ENCODE measurements at regions not wholly inside any gene's neighbourhood (a gene's known extent, or its start where the extent isn't known, plus 50 kb on each side); places are given as distances from the start of the nearest gene placed in this dataset.
"Not testable (repeated sequence)": the region's sequence is repeated elsewhere in the genome, so short reads cannot be mapped to it uniquely, and the experiment has no call there.

GRCh38 chr1:100791586-100791985, 72.0 kb downstream of the VCAM1 start:
- TF ChIP-seq SUZ12 (IDR thresholded peaks at IDR 0.05; ENCODE audit: extremely low read depth, insufficient read depth, insufficient read length) (no peak), YY1 (IDR thresholded peaks at IDR 0.05; ENCODE audit: insufficient read depth, insufficient read length) (no peak), ZNF274 (IDR thresholded peaks at IDR 0.05; ENCODE audit: low read depth, low read length) (no peak)
- Histone ChIP-seq H3K9me3 (ENCODE audit: insufficient read depth, low read length) (no peaks in the 10 kb centered on the region), H3K9ac (ENCODE audit: insufficient read length, low read depth) (no peak overlapping the region)

GRCh38 chr1:100793659-100794058, 74.1 kb downstream of the VCAM1 start:
- TF ChIP-seq ZNF274 (IDR thresholded peaks at IDR 0.05; ENCODE audit: low read depth, low read length) (no peak), SUZ12 (IDR thresholded peaks at IDR 0.05; ENCODE audit: extremely low read depth, insufficient read depth, insufficient read length) (no peak), YY1 (IDR thresholded peaks at IDR 0.05; ENCODE audit: insufficient read depth, insufficient read length) (no peak)
- Histone ChIP-seq H3K4me1 (ENCODE audit: insufficient read depth, insufficient read length) (no peaks in the 10 kb centered on the region), H3K27me3 (ENCODE audit: insufficient read depth, insufficient read length) (no peaks in the 10 kb centered on the region), H3K36me3 (ENCODE audit: insufficient read depth, insufficient read length, low read length) (no peaks in the 10 kb centered on the region), H3K9ac (ENCODE audit: insufficient read length, low read depth) (no peak overlapping the region), H3K9me3 (ENCODE audit: insufficient read depth, low read length) (no peaks in the 10 kb centered on the region), H3K4me3 (ENCODE audit: insufficient read length, low read depth) (no peak overlapping the region)
- no peak for DNase-seq (ENCODE audit: low read depth, low spot score)

More at GRCh38 chr1:100791586-100791985, 72.0 kb downstream of the VCAM1 start:
- Histone ChIP-seq H3K36me3 (ENCODE audit: insufficient read depth, insufficient read length, low read length) (no peaks in the 10 kb centered on the region), H3K4me1 (ENCODE audit: insufficient read depth, insufficient read length) (no peaks in the 10 kb centered on the region), H3K4me3 (ENCODE audit: insufficient read length, low read depth) (no peak overlapping the region), H3K27me3 (ENCODE audit: insufficient read depth, insufficient read length) (no peaks in the 10 kb centered on the region)
- DNase-seq (ENCODE audit: low read depth, low spot score), result no peak

GRCh38 chr1:100794748-100795645, 75.5 kb downstream of the VCAM1 start:
- Histone ChIP-seq H3K4me1 (ENCODE audit: insufficient read depth, insufficient read length) (no peaks in the 10 kb centered on the region), H3K27me3 (ENCODE audit: insufficient read depth, insufficient read length) (no peaks in the 10 kb centered on the region), H3K9me3 (ENCODE audit: insufficient read depth, low read length) (no peaks in the 10 kb centered on the region), H3K4me3 (ENCODE audit: insufficient read length, low read depth) (no peak overlapping the region), H3K36me3 (ENCODE audit: insufficient read depth, insufficient read length, low read length) (no peaks in the 10 kb centered on the region), H3K9ac (ENCODE audit: insufficient read length, low read depth) (no peak overlapping the region)
- DNase-seq (ENCODE audit: low read depth, low spot score), result no peak
- TF ChIP-seq YY1 (IDR thresholded peaks at IDR 0.05; ENCODE audit: insufficient read depth, insufficient read length), result no peak

GRCh38 chr1:100795646-100795985, 76.1 kb downstream of the VCAM1 start:
- DNase-seq (ENCODE audit: low read depth, low spot score), result no peak
- TF ChIP-seq SUZ12 (IDR thresholded peaks at IDR 0.05; ENCODE audit: extremely low read depth, insufficient read depth, insufficient read length) (no peak), YY1 (IDR thresholded peaks at IDR 0.05; ENCODE audit: insufficient read depth, insufficient read length) (no peak), ZNF274 (IDR thresholded peaks at IDR 0.05; ENCODE audit: low read depth, low read length) (no peak)
- Histone ChIP-seq H3K4me1 (ENCODE audit: insufficient read depth, insufficient read length) (no peaks in the 10 kb centered on the region), H3K27me3 (ENCODE audit: insufficient read depth, insufficient read length) (no peaks in the 10 kb centered on the region), H3K9ac (ENCODE audit: insufficient read length, low read depth) (no peak overlapping the region), H3K4me3 (ENCODE audit: insufficient read length, low read depth) (no peak overlapping the region), H3K9me3 (ENCODE audit: insufficient read depth, low read length) (no peaks in the 10 kb centered on the region; the same call in 1 of the 2 replicates), H3K36me3 (ENCODE audit: insufficient read depth, insufficient read length, low read length) (no peaks in the 10 kb centered on the region)

- TF ChIP-seq YY1 (IDR thresholded peaks at IDR 0.05; ENCODE audit: insufficient read depth, insufficient read length) (no peak), ZNF274 (IDR thresholded peaks at IDR 0.05; ENCODE audit: low read depth, low read length) (no peak), SUZ12 (IDR thresholded peaks at IDR 0.05; ENCODE audit: extremely low read depth, insufficient read depth, insufficient read length) (no peak)
- DNase-seq (ENCODE audit: low read depth, low spot score), result no peak
- no peaks in the 10 kb centered on the region for H3K36me3 ChIP-seq (ENCODE audit: insufficient read depth, insufficient read length, low read length)
- no peaks in the 10 kb centered on the region; the same call in 1 of the 2 replicates for H3K9me3 ChIP-seq (ENCODE audit: insufficient read depth, low read length)
- H3K9ac ChIP-seq (ENCODE audit: insufficient read length, low read depth), result no peak overlapping the region
- no peak overlapping the region for H3K4me3 ChIP-seq (ENCODE audit: insufficient read length, low read depth)
- no peaks in the 10 kb centered on the region for H3K27me3 ChIP-seq (ENCODE audit: insufficient read depth, insufficient read length)
- no peaks in the 10 kb centered on the region for H3K4me1 ChIP-seq (ENCODE audit: insufficient read depth, insufficient read length)
These were observed 76.5 kb downstream of the VCAM1 start for GRCh38 chr1:100796046-100796445.

DNA sequence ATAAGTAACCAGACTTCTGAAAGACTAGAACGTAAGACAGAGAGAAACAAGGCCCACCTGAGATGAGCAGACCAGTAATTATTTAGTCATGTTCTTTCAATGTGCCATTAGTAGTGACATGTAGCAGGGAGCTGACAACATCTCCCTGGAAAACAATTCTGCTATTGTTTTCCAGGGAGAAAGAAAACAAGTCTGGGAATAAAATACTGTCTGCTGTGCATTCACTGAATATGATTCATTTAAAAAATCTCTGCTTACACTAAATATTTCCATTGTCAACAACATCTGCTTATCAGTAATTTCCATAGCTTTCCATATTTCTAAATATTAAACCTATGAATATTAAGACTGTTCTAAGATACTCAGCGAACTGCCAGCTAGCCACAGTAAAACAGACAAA, 80.0 kb downstream of the VCAM1 start:
- Histone ChIP-seq H3K36me3 (ENCODE audit: insufficient read depth, insufficient read length, low read length) (no peaks in the 10 kb centered on the region), H3K9ac (ENCODE audit: insufficient read length, low read depth) (no peak overlapping the region), H3K4me1 (ENCODE audit: insufficient read depth, insufficient read length) (no peaks in the 10 kb centered on the region), H3K4me3 (ENCODE audit: insufficient read length, low read depth) (no peak overlapping the region), H3K9me3 (ENCODE audit: insufficient read depth, low read length) (no peaks in the 10 kb centered on the region; the same call in 1 of the 2 replicates), H3K27me3 (ENCODE audit: insufficient read depth, insufficient read length) (no peaks in the 10 kb centered on the region)
- no peak for DNase-seq (ENCODE audit: low read depth, low spot score)
- TF ChIP-seq YY1 (IDR thresholded peaks at IDR 0.05; ENCODE audit: insufficient read depth, insufficient read length) (no peak), ZNF274 (IDR thresholded peaks at IDR 0.05; ENCODE audit: low read depth, low read length) (no peak), SUZ12 (IDR thresholded peaks at IDR 0.05; ENCODE audit: extremely low read depth, insufficient read depth, insufficient read length) (no peak)

DNA sequence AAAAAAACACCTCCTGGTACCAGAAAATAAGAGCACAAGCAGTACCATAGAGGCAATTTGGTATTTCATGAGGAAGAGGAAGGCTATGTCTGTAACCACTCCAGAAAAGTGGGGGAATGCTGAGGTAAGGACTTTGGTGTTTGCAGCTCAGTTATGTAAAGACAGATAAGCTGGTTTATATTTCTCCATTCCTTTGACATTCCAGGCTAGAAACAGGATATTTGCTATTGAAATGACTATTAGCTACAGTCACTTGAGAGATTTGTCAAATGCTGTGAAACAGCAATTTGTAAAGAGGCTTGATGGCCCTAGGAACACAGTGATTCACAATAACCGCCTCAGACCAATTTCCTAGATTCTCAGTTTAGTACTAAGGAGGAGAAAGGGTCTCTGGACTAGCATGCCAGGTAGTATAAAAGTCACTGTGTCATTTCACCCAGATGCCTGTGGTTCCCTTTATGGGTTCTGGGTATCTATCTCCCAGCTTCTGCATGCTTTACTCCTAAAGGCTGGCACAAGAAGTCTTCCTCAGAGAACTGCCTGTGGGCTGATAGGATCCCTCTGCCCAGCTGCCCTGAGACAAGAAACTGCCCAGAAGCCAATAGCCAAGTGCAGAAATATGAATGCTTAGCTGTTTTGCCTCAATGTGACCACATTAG, 80.5 kb downstream of the VCAM1 start:
- no peak for DNase-seq (ENCODE audit: low read depth, low spot score)
- no peaks in the 10 kb centered on the region; the same call in 1 of the 2 replicates for H3K9me3 ChIP-seq (ENCODE audit: insufficient read depth, low read length)

GRCh38 chr1:100801256-100801655, 81.7 kb downstream of the VCAM1 start:
- H3K4me3 ChIP-seq (ENCODE audit: insufficient read length, low read depth); DNase-seq (ENCODE audit: low read depth, low spot score); H3K9ac ChIP-seq (ENCODE audit: insufficient read length, low read depth); H3K36me3 ChIP-seq (ENCODE audit: insufficient read depth, insufficient read length, low read length); H3K4me1 ChIP-seq (ENCODE audit: insufficient read depth, insufficient read length); H3K9me3 ChIP-seq (ENCODE audit: insufficient read depth, low read length); H3K27me3 ChIP-seq (ENCODE audit: insufficient read depth, insufficient read length): not testable (repeated sequence)

More for the DNA sequence above, 80.5 kb downstream of the VCAM1 start:
- no peaks in the 10 kb centered on the region for H3K36me3 ChIP-seq (ENCODE audit: insufficient read depth, insufficient read length, low read length)
- H3K4me3 ChIP-seq (ENCODE audit: insufficient read length, low read depth), result no peak overlapping the region
- no peaks in the 10 kb centered on the region for H3K4me1 ChIP-seq (ENCODE audit: insufficient read depth, insufficient read length)
- TF ChIP-seq SUZ12 (IDR thresholded peaks at IDR 0.05; ENCODE audit: extremely low read depth, insufficient read depth, insufficient read length), result no peak
- no peak for TF ChIP-seq ZNF274 (IDR thresholded peaks at IDR 0.05; ENCODE audit: low read depth, low read length)
- TF ChIP-seq YY1 (IDR thresholded peaks at IDR 0.05; ENCODE audit: insufficient read depth, insufficient read length), result no peak
- H3K9ac ChIP-seq (ENCODE audit: insufficient read length, low read depth), result no peak overlapping the region
- H3K27me3 ChIP-seq (ENCODE audit: insufficient read depth, insufficient read length), result no peaks in the 10 kb centered on the region

GRCh38 chr1:100803280-100803679, 83.7 kb downstream of the VCAM1 start:
- not testable (repeated sequence) for H3K9me3 ChIP-seq (ENCODE audit: insufficient read depth, low read length); H3K4me1 ChIP-seq (ENCODE audit: insufficient read depth, insufficient read length); H3K4me3 ChIP-seq (ENCODE audit: insufficient read length, low read depth); DNase-seq (ENCODE audit: low read depth, low spot score); H3K9ac ChIP-seq (ENCODE audit: insufficient read length, low read depth); H3K36me3 ChIP-seq (ENCODE audit: insufficient read depth, insufficient read length, low read length); H3K27me3 ChIP-seq (ENCODE audit: insufficient read depth, insufficient read length)
